HG02852 (cell line): ENCODE measurements at regions not wholly inside any gene's neighbourhood (a gene's known extent, or its start where the extent isn't known, plus 50 kb on each side); places are given as distances from the start of the nearest gene placed in this dataset.
"Not testable (repeated sequence)": the region's sequence is repeated elsewhere in the genome, so short reads cannot be mapped to it uniquely, and the experiment has no call there.

Experiments used
- ATAC-seq: cut with Tn5 transposase; IDR thresholded peaks from one replicate; pipeline ENCODE4 v1.9.1; 2021; ENCODE audit warnings: mild to moderate bottlenecking, moderate library complexity; ENCODE audit not compliant: unreplicated experiment

DNA sequence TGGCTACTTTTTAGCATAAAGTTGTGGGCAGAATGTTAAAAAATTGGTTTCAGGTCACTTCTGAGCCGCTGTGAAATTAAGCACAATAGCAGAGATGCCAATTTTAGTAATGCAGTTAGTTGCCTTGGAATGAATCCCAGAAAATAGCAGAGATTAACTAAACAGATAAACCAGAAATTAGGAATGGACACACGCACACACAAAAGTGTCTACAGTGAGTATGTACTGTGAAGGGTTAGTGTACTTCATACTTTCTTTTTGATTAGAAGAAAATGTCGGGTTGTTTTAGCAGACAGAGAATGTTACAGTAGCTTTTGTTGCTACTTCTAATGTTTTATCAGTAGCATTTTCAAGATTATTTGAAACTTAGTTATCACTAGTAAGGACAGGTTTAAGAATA, 106.7 kb downstream of the LEPR start:
- ATAC-seq, result no peak

DNA sequence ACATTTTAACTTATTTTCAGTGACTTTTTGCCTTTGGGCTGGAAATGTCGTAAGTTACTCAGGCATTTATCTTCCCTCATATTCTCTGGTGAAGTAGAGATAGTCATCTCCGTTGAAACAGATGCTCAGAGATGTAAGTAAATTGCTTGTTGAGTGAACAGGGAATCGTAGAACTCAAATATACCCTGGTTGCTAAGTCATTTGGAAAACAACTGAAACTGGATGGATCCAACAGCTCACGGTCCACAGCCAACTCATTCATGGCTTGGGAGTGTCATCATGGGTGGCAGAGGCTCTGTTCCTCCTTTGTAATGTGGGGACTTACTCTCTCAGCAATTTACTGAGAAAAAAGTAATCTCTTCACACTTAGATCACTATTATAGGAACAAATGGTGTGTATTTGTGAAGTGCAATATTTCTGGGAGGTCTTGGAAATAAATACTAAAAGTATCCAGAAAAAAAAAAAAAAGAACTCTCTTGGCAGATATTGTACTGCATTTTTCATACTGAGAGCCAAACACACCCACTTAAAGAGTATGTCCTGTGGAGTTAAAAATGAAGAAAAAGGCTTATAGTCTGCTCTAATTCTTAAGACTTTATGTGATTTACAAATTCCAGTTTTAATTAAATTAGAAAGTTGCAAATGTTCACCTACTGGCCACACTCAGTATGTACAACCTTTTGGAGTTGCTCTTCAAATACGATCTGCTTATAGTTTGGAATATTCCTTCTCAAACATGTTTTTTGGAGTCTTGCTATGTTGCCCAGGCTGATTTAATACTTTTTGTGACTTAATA, 107.4 kb downstream of the LEPR start:
- no peak for ATAC-seq

DNA sequence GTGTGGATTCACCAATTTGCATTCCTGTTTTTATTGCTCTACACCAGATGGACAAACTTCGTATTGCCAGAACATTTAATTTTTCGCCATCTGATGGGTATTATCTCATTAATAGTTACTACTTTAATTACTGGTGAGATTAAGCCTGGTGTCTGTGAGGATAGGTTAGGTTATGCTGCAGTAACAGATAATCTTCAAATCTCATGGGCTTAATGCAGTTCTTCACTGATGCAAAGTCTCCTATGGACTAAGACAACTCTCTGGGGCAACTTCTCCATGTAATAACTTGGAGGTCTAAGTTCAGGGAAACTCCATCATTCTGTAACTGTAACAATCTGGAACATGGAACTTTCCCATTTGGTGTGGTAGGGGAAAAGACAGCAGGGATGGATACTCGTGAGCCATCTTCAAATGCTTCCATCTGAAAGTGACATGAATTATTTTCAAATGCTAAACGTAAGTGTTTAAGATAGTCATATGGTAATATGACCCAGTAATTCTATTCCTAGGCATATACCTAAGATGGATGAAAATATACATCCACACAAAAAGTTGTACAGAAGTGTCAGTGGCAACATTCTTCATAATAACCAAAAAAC, 111.6 kb downstream of the LEPR start:
- no peak for ATAC-seq

DNA sequence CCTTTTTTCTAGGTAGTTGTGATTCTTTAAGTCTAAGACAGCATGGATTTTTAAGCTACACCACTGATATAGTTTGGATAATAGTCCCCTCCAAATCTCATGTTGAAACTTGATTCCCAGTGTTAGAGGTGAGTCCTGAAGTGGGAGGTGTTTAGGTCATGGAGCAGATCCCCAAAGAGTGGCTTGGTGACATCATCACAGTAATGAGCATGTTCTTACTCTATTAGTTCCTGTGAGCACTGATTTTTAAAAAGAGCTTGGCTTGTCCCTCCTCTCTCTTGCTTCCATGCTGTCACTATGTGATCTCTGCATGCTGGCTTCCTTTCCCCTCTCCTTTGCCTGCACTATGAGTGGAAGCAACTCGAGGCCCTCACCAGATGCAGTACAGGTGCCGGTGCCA, 115.5 kb downstream of the LEPR start:
- ATAC-seq, result no peak

DNA sequence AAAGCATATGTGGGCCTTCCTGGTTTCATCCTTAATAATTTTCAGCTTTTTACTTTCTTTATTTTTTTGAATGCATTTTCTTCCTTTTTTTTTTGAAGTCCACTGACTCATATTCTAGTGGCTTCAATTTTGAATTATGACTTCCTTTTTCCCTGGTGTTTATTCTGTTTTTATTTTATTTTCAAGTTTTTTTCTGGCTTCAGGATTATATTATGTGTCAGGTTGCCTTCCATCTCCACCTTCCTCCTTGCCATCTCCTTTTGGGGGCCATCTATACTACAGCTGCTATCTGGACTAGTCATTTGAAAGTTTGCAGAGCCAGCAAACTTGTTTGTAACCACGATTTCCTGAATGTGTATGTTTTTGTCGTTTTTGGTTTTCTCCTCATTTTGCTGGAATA, 117.6 kb downstream of the LEPR start:
- no peak for ATAC-seq

DNA sequence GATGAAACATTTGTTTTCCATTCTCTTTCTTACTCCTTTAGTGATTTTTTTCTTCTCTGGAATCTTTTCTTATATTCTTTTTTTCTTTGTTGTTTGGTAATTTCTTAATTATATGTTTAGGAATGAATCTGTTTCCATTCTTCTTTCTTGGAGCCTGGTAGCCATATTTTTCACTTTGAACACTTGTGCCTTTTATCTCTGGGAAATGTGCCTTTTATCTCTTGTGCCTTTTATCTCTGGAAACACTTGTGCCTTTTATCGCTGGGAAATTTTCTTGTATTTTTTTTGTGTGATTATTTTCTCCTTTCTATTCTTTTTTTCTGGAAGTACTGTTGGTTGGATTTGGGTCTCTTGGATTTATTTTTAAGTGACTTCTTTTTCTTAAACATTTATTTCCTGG, 118.2 kb downstream of the LEPR start:
- no peak for ATAC-seq

DNA sequence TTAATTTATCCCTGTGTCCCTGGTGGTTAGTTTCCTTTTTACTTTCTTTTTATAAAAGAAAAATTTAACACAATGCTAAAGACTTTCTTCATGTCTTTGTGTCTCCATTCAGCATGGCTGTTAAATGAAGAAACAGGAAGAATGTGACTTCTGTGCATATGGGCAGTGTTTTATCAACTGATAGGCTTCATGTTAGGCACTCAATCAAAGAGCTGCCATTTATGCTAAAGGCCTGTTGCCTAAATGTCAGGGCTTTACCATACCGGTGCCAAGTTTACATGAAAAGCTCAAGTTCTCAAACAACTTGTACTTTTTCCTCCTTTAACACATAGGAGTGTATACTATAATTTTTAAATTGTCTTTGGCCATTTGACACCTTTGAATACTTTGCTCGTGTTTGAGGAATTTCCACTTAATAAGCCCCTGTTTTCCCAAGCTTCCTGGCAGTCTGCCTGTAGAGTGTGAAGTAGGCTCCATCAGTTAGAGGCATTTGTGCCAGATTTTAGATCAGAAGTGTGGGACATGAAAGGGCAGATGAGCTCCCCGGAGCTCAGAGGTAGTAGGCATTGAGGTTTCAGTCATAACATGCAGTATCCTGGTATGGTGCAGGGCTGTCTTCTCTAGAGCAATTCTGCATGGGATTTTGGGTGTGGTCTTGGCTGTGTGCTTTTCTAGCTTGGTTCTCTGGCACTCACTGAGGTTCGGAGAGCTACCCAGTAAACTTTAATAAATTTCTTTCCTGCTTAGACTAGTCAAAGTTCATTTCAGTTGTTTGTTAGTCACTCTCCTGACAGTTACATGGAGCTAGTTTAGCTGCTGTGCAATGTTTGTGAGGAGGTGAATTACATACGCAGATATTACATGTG, 119.0 kb downstream of the LEPR start:
- no peak for ATAC-seq

DNA sequence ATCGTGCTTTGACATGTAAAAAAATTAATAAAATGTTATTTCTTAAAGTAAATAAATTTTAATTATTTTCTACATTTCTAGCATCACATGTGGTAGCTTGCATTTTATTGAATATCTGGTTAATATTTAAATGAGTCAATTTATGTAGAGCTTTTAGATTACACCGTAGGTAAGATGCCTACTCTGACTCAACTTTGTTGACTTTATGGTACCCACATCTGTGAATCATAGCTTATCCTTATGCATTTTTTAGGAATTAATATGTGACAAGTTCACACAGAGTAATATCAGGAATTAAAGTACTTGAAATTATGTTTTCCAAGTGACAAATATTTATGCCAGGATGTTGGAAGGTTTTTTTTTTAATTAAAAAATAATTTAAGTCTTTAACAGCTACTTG, 120.7 kb downstream of the LEPR start:
- no peak for ATAC-seq

DNA sequence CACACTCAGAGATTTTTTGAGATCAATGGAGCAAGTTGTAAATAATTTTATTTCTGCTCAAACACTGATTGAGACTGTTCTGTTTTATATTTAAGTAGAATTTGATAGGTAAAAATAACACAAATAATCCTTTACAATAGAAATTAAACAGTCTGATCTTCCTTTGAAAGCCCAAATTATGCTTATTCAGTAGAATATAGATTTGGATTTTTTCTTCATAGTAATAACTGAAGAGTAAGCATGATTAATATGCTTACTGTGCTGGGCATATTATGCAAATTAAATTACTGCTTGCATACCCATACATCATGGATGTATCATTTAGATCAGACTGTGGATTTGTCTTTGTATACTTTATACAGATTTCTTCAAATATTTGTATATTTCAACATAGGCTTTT, 121.4 kb downstream of the LEPR start:
- no peak for ATAC-seq

DNA sequence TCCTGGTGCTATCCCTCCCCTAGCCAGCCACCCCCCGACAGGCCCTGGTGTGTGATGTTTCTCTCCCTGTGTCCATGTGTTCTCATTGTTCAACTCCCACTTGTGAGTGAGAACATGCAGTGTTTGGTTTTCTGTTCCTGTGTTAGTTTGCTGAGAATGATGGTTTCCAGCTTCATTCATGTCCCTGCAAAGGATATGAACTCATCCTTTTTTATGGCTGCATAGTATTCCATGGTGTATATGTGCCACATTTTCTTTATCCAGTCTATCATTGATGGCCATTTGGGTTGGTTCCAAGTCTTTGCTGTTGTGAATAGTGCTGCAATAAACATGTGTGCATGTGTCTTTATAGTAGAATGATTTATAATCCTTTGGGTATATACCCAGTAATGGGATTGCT, 122.1 kb downstream of the LEPR start:
- ATAC-seq, result not testable (repeated sequence)

DNA sequence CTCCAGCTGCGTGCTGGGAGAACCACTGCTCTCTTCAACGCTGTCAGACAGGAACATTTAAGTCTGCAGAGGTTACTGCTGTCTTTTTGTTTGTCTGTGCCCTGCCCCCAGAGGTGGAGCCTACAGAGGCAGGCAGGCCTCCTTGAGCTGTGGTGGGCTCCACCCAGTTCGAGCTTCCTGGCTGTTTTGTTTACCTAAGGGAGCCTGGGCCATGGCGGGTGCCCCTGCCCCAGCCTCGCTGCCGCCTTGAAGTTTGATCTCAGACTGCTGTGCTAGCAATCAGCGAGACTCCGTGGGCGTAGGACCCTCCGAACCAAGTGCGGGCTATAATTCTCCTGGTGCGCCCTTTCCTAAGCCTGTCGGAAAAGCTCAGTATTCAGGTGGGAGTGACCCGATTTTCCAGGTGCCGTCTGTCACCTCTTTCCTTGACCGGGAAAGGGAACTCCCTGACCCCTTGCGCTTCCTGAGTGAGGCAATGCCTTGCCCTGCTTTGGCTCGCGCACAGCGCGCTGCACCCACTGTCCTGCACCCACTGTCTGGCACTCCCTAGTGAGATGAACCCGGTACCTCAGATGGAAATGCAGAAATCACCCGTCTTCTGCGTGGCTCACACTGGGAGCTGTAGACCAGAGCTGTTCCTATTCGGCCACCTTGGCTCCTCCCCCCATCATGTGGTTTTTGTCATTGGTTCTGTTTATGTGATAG, 130.0 kb downstream of the LEPR start:
- ATAC-seq, result not testable (repeated sequence)

DNA sequence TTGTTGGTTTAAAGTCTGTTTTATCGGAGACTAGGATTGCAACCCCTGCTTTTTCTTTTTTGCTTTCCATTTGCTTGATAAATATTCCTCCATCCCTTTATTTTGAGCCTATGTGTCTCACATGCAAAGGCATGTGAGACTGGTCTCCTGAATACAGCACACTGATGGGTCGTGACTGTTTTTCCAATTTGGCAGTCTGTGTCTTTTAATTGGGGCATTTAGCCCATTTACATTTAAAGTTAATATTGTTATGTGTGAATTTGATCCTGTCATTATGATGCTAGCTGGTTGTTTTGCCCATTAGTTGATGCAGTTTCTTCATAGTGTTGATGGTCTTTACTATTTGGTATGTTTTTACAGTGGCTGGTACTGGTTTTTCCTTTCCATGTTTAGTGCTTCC, 132.0 kb downstream of the LEPR start:
- ATAC-seq, result not testable (repeated sequence)

DNA sequence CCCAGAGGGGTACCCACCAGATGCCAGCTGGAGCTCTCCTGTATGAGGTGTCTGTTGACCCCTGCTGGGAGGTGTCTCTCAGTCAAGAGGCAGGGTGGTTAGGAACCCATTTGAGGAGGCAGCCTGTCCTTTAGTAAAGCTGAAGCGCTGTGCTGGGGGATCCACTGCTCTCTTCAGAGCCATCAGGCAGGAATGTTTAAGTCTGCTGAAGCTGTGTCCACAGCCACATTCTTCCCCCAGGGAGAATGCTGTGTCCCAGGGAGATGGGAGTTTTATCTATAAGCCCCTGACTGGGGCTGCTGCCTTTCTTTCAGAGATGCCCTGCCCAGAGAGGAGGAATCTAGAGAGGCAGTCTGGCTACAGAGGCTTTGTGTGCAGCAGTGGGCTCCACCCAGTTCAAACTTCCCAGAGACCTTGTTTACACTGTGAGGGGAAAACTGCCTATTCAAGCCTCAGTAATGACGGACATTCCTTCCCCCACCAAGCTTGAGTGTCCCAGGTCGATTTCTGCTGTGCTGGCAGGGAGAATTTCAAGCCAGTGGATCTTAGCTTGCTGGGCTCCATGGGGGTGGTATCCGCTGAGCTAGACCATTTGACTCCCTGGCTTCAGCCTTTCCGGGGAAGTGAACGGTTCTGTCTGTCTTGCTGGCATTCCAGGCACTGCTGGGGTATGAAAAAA, 133.8 kb downstream of the LEPR start:
- ATAC-seq, result not testable (repeated sequence)

DNA sequence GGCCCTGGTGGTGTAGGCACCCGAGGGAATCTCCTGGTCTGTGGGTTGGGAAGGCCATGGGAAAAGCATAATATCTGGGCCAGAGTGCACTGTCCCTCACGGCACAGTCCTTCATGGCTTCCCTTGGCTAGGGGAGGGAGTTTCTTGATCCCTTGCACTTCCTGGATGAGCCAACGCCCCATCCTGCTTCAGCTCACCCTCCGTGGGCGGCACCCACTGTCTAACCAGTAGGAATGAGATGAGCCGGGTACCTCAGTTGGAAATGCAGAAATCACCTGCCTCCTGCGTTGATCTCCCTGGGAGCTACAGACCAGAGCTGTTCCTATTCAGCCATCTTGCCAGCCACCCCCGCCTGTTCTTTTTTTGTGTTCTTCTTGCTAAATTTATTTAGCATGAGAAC, 134.4 kb downstream of the LEPR start:
- ATAC-seq, result no peak

DNA sequence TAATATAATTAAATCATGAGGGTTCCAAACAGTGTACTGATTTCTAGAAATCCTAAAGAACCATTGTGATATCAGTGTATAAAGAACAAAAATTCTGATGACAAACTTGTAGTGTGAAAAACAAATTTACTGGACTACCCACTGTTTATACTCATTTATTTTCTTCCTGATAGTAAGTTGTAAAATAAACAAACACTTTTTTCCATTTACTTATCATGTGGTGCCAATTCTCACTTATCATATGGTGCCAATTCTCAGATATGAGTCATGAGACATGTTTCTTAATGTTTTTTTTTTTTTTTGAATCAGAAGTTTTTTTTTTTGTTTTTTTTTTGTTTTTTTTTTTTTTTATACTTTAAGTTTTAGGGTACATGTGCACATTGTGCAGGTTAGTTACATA, 137.7 kb downstream of the LEPR start:
- ATAC-seq, result no peak

DNA sequence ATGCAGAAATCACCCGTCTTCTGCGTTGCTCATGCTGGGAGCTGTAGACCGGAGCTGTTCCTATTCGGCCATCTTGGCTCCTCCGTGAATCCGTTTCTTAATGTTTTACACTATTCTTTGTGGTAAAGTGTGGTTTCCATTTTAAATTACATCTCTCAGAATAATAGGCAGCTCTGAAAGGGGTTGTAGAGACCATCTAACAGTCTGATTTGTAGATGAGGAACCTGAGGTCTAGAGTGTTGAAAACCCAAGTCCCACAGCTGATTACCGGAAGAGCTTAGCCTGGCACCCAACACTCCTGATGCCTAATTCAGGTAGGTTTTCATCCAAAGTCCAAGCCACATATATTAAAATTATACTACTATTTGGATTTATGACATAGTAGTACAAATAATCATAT, 144.0 kb downstream of the LEPR start:
- no peak for ATAC-seq

DNA sequence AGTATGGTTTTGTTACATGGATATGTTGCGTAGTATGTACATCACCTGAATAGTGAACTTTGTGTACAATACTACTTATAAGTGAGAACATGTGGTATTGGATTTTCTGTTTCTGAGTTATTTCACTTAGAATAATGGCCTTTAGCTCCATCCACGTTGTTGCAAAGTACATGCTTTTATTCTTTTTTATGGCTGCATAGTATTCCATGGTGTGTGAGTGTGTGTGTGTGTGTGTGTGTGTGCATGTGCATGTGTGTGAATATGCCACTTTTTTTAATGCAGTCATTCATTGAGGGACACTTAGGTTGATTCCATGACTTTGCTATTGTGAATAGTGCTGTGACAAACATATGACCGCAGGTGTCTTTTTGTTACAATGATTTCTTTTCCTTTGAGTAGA, 147.8 kb downstream of the LEPR start:
- no peak for ATAC-seq

DNA sequence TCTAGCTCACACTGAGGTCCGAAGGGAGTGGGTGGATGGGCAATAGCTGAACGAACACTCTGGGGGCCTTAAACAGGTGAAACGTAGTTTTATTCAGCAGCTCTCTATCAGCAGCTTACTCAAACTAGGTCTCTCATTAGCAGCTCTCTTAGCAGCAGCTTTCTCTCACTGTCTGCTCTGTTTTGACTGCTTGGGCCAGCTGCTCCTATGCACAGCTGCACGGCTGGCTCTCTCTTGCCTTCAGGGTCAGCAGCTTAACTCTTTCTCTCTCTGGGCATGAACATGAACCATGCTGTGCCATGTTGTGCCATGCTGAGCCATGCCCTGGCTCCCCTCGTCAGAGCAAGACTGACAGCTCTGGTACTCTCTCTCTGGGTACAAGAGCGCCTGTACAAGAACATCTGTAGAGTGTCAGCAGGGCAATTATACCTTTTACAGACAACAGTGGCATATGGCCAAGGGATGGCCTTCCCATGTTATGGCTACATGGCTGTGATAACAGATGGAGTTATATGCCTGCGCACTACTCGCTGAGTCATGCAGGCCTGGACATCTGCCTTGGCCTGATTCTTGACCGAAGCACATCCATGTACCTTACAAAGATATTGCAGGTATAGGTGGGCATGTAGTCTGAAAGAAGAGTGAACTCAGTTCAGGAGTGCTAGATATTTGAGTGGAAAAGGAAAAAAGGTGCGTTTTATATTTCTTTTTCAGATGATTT, 152.4 kb downstream of the LEPR start:
- ATAC-seq, result no peak

DNA sequence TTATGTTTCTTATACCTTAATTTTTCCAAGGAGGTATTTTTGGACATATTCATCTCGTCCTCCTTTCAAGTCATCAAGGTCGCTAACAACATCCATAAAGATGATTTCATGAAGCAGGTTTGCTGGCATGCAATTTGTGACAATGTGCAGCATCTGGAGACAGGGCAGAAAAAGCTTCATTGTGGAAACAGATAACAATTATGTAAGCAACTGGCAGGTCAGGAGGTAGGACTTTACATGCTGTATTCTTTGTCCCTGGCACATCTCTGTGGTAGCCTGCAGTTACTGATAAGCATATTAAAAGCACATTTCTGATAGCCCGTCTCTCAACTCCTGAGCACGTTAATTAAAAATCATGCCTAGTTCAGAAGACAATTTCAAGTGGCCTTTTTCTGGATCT, 156.8 kb downstream of the LEPR start:
- ATAC-seq, result no peak

DNA sequence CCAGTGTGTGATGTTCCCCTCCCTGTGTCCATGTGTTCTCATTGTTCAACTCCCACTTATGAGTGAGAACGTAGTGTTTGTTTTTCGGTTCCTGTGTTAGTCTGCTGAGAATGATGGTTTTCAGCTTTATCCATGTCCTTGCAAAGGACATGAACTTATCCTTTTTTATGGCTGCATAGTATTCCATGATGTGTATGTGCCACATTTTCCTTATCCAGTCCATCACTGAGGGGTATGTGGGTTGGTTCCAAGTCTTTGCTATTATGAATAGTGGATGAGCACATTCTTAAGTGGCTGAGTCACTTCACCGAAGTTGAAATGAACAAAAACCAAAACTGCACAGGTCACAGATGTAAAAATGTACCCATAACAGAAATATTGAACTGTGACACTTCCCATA, 157.5 kb downstream of the LEPR start:
- ATAC-seq, result not testable (repeated sequence)
